ENCODE measurements at regions not wholly inside any gene's neighbourhood (a gene's known extent, or its start where the extent isn't known, plus 50 kb on each side); places are given as distances from the start of the nearest gene placed in this dataset.

DNA sequence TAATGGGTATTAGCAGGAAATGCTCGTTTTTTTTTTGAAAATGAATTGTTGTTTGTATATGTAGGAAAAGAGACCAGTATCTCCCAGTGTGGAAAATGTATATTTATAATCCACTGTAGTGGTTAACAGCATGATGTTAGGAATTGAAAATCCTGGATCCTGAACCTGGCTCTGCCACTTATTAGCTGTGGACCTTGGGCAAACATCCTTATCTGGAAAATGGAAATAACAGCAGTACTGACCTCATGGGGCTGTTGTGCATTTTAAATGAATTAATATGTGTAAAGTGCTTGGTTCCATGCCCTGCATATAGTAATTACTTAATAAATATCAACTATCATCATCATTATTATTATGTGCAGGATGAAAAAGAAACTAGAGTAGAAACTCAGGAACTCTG lies 251.3 kb downstream of the CDCA7 start:
- Histone ChIP-seq H3K4me1 (peaks cover 0 to 7% (median 0%) of the 10 kb centered on the region in 3 donors), H3K4me3 (no peak overlapping the region), H3K27ac (no peak overlapping the region), H3K27me3 (no peaks in the 10 kb centered on the region), H3K36me3 (no peaks in the 10 kb centered on the region), H3K9me3 (no peaks in the 10 kb centered on the region)
- TF ChIP-seq POLR2A (IDR thresholded peaks at IDR 0.05), result no peak
- TF ChIP-seq, protein P1, sequence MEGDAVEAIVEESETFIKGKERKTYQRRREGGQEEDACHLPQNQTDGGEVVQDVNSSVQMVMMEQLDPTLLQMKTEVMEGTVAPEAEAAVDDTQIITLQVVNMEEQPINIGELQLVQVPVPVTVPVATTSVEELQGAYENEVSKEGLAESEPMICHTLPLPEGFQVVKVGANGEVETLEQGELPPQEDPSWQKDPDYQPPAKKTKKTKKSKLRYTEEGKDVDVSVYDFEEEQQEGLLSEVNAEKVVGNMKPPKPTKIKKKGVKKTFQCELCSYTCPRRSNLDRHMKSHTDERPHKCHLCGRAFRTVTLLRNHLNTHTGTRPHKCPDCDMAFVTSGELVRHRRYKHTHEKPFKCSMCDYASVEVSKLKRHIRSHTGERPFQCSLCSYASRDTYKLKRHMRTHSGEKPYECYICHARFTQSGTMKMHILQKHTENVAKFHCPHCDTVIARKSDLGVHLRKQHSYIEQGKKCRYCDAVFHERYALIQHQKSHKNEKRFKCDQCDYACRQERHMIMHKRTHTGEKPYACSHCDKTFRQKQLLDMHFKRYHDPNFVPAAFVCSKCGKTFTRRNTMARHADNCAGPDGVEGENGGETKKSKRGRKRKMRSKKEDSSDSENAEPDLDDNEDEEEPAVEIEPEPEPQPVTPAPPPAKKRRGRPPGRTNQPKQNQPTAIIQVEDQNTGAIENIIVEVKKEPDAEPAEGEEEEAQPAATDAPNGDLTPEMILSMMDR (IDR thresholded peaks at IDR 0.05), result no peak
- DNase-seq, result no peak
- intact Hi-C loops (cut with DNase I), result no loop called here
- WGBS, 2 donors, result 0 to 18% methylated on average over 1 of the region's 1 CpG

DNA sequence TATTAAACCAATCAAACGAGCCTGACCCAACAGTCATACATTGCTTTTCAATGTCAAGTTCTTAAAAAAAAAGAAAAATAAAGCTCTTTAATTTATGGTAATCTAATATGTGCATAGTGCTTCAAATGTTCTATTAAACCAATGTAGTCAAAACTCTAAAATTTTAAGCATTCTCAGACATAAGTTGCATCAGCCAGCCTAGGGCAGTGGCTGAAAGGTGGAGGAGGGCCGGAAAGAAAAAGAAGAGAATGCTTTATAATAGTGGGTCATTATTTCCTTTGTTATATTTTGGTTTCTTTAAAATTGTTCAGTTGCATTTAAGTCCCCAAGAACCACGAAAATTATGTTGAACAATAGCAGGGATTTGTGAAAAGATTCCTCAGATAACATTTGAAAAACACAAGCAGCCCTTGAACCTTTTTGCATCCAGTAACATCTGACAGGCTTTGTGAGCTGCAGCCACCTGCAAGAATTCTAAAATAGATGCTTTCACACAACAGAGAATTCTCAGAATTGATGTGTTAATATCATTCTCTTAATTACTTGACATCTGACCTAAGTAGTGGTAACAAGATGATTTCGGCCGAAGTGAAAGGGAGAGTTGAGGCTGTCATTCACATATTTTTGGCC lies 252.1 kb downstream of the CDCA7 start:
- 69 to 83% methylated on average over 5 of the region's 5 CpGs for WGBS, 2 donors
- Histone ChIP-seq H3K27ac (no peak overlapping the region), H3K36me3 (no peaks in the 10 kb centered on the region), H3K27me3 (no peaks in the 10 kb centered on the region), H3K4me3 (no peak overlapping the region), H3K4me1 (peaks cover 0 to 10% (median 0%) of the 10 kb centered on the region in 3 donors), H3K9me3 (no peaks in the 10 kb centered on the region)
- no peak for DNase-seq
- no peak for TF ChIP-seq POLR2A (IDR thresholded peaks at IDR 0.05)
- TF ChIP-seq, protein P1 (IDR thresholded peaks at IDR 0.05), result no peak
- intact Hi-C loops (cut with DNase I), result no loop called here

DNA sequence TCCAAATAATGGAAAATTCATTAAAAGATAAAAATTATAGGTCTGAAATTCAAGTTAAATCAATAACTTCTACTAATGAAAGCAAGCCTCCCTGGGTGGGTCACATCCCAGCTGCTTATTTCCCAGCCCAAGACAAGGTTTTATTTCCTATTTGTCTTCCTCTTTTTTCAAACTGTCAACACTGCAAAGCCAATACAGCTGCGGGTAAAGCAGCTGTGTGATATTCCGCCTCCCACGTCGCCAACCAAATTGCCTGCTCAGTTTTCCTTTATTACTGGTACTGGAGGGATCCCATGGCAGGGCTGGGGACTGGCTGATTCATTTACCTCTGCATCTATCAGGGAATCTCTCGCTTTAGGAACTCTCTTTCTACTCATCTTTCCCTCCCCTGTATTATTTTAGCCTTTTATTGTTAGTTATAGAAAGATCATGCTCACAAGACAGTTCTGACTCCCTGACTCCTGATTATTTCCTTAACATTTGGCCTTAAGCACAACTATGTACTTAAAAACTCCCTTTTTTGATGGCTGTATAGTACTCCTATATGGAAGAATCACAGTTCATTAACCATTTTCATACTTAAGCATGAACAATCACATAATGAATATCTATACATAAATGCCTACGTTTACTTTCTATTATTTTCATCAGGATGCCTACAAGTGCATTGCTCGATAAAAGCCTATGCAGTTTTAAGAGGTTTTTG lies 253.1 kb downstream of the CDCA7 start:
- no peak for DNase-seq
- 61 to 66% methylated on average over 7 of the region's 7 CpGs for WGBS, 2 donors
- intact Hi-C loops (cut with DNase I), result no loop called here

DNA sequence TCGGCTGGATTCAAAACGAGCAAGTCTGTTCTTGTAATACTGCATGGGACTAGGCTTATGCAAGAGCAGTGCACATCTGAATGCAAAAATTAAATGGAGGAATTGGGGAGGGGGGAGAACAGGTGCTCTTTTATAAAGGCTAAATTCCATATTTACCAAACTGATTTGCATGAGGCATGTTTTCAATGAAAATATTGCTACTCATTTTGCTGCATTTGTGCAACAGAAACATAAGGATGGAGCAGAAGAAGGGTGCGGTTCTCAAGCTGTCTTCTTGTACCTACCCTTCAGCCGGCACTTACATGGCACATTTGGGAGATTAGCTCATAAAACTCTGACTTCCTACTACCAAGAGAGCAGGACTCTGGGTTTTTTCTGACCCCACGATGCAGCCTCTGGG lies 256.4 kb downstream of the CDCA7 start:
- Histone ChIP-seq H3K9me3 (no peaks in the 10 kb centered on the region), H3K4me1 (peaks cover 0 to 10% (median 0%) of the 10 kb centered on the region in 3 donors), H3K36me3 (no peaks in the 10 kb centered on the region), H3K27me3 (no peaks in the 10 kb centered on the region), H3K4me3 (no peak overlapping the region), H3K27ac (no peak overlapping the region)
- no peak for DNase-seq
- TF ChIP-seq, protein P1 (IDR thresholded peaks at IDR 0.05), result no peak
- TF ChIP-seq POLR2A (IDR thresholded peaks at IDR 0.05), result no peak
- intact Hi-C loops (cut with DNase I), result no loop called here
- WGBS, 2 donors, result 64 to 65% methylated on average over 5 of the region's 5 CpGs

More for the DNA sequence above, 253.1 kb downstream of the CDCA7 start:
- Histone ChIP-seq H3K4me3 (no peak overlapping the region), H3K9me3 (no peaks in the 10 kb centered on the region), H3K27me3 (no peaks in the 10 kb centered on the region), H3K36me3 (no peaks in the 10 kb centered on the region), H3K4me1 (peaks cover 0 to 10% (median 0%) of the 10 kb centered on the region in 3 donors), H3K27ac (no peak overlapping the region)
- TF ChIP-seq, protein P1 (IDR thresholded peaks at IDR 0.05), result no peak
- TF ChIP-seq POLR2A (IDR thresholded peaks at IDR 0.05), result no peak

DNA sequence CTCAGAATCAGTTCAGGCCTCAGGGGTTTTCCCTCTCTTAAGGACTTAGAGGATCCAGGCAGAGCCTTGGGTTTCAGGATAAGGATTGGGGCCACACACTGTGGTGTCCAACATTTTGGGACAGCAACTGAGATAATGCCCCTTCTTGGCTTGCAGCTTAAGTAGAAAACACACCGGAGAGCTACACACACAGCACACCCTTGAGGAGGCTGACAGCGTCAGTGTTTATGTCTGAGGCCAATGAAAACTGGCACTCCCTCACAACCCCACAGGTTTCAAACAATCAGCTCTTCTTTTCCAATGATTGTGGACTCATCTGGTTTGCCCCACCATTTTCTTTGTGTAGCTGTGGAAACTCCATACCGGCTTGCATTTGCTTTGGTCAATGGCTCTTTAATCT lies 257.7 kb downstream of the CDCA7 start:
- TF ChIP-seq, protein P1 (IDR thresholded peaks at IDR 0.05), result no peak
- TF ChIP-seq POLR2A (IDR thresholded peaks at IDR 0.05), result no peak
- Histone ChIP-seq H3K4me3 (no peak overlapping the region), H3K27me3 (no peaks in the 10 kb centered on the region), H3K9me3 (no peaks in the 10 kb centered on the region), H3K4me1 (peaks cover 0 to 10% (median 0%) of the 10 kb centered on the region in 3 donors), H3K36me3 (no peaks in the 10 kb centered on the region), H3K27ac (no peak overlapping the region)
- WGBS, 2 donors, result 72 to 92% methylated on average over 3 of the region's 3 CpGs
- intact Hi-C loops (cut with DNase I), result no loop called here
- no peak for DNase-seq
